NCI-H510A (cell line): ENCODE measurements at regions not wholly inside any gene's neighbourhood (a gene's known extent, or its start where the extent isn't known, plus 50 kb on each side); places are given as distances from the start of the nearest gene placed in this dataset.
"Not testable (repeated sequence)": the region's sequence is repeated elsewhere in the genome, so short reads cannot be mapped to it uniquely, and the experiment has no call there.

Experiments
- DNase-seq: peaks from one replicate; lab custom pipeline; 2025; lab: John Stamatoyannopoulos, UW

- no peak for DNase-seq
Measured at GRCh38 chr9:81427870-81428269, 261.5 kb downstream of the TLE1 start.

GRCh38 chr9:81424431-81424830 is 264.9 kb downstream of the TLE1 start:
- DNase-seq: no peak

- no peak for DNase-seq
Measured at GRCh38 chr9:81423589-81424326, 265.6 kb downstream of the TLE1 start.

GRCh38 chr9:81421090-81421489 is 268.3 kb downstream of the TLE1 start:
- DNase-seq: not testable (repeated sequence)

- DNase-seq: no peak
Measured at GRCh38 chr9:81420024-81420423, 269.3 kb downstream of the TLE1 start.

- no peak for DNase-seq
Measured at GRCh38 chr9:81417941-81418340, 271.4 kb downstream of the TLE1 start.

- DNase-seq: no peak
Measured at GRCh38 chr9:81417299-81417675, 272.1 kb downstream of the TLE1 start.

GRCh38 chr9:81416476-81417298 is 272.7 kb downstream of the TLE1 start:
- DNase-seq: no peak

- no peak for DNase-seq
Measured at GRCh38 chr9:81414836-81415235, 274.5 kb downstream of the TLE1 start.

GRCh38 chr9:81411961-81412360 is 277.4 kb downstream of the TLE1 start:
- no peak for DNase-seq

- DNase-seq: no peak
Measured at GRCh38 chr9:81410201-81410600, 279.1 kb downstream of the TLE1 start.

- DNase-seq: no peak
Measured at GRCh38 chr9:81408951-81409350, 280.4 kb downstream of the TLE1 start.

GRCh38 chr9:81404931-81405598 is 284.3 kb downstream of the TLE1 start:
- no peak for DNase-seq

GRCh38 chr9:81397481-81398381 is 291.6 kb downstream of the TLE1 start:
- no peak for DNase-seq

GRCh38 chr9:81396528-81396927 is 292.8 kb downstream of the TLE1 start:
- no peak for DNase-seq

- no peak for DNase-seq
Measured at GRCh38 chr9:81395676-81396054, 293.7 kb downstream of the TLE1 start.

GRCh38 chr9:81394881-81395675 is 294.3 kb downstream of the TLE1 start:
- DNase-seq: no peak

- DNase-seq: no peak
Measured at GRCh38 chr9:81393985-81394811, 295.1 kb downstream of the TLE1 start.

GRCh38 chr9:81391457-81391825 is 297.9 kb downstream of the TLE1 start:
- no peak for DNase-seq

GRCh38 chr9:81390792-81391456 is 298.4 kb downstream of the TLE1 start:
- no peak for DNase-seq
